NCI-H2081 treated with DMSO at 0.1 percent for 48 hours (cell line): ENCODE measurements at regions not wholly inside any gene's neighbourhood (a gene's known extent, or its start where the extent isn't known, plus 50 kb on each side); places are given as distances from the start of the nearest gene placed in this dataset.

Experiments
- DNase-seq: peaks from one replicate; lab custom pipeline; 2025; lab: John Stamatoyannopoulos, UW

- no peak for DNase-seq
These were observed 555.1 kb upstream of the FRG1 start for GRCh38 chr4:189385579-189385978.

GRCh38 chr4:189396435-189396834, 544.2 kb upstream of the FRG1 start:
- DNase-seq: no peak

GRCh38 chr4:189404271-189404670, 536.4 kb upstream of the FRG1 start:
- no peak for DNase-seq

GRCh38 chr4:189409158-189409557, 531.5 kb upstream of the FRG1 start:
- no peak for DNase-seq

GRCh38 chr4:189414021-189414420, 526.7 kb upstream of the FRG1 start:
- DNase-seq: no peak

GRCh38 chr4:189420572-189420971, 520.1 kb upstream of the FRG1 start:
- no peak for DNase-seq

- DNase-seq: no peak
These were observed 504.5 kb upstream of the FRG1 start for GRCh38 chr4:189436207-189436606.

GRCh38 chr4:189440716-189441115, 500.0 kb upstream of the FRG1 start:
- no peak for DNase-seq

- DNase-seq: no peak
These were observed 497.3 kb upstream of the FRG1 start for GRCh38 chr4:189443341-189443740.

GRCh38 chr4:189445613-189446012, 495.1 kb upstream of the FRG1 start:
- no peak for DNase-seq

- no peak for DNase-seq
These were observed 476.9 kb upstream of the FRG1 start for GRCh38 chr4:189463734-189464133.

GRCh38 chr4:189494407-189494806, 446.3 kb upstream of the FRG1 start:
- no peak for DNase-seq

GRCh38 chr4:189497516-189497915, 443.2 kb upstream of the FRG1 start:
- no peak for DNase-seq

GRCh38 chr4:189497996-189498395, 442.7 kb upstream of the FRG1 start:
- DNase-seq: no peak

- DNase-seq: no peak
These were observed 442.2 kb upstream of the FRG1 start for GRCh38 chr4:189498457-189498856.

- DNase-seq: no peak
These were observed 441.0 kb upstream of the FRG1 start for GRCh38 chr4:189499696-189500095.

- no peak for DNase-seq
These were observed 439.7 kb upstream of the FRG1 start for GRCh38 chr4:189500970-189501369.

GRCh38 chr4:189502841-189503435, 437.7 kb upstream of the FRG1 start:
- DNase-seq: no peak

GRCh38 chr4:189504220-189504619, 436.5 kb upstream of the FRG1 start:
- no peak for DNase-seq

- DNase-seq: no peak
These were observed 435.3 kb upstream of the FRG1 start for GRCh38 chr4:189505380-189505779.

GRCh38 chr4:189506080-189506479, 434.6 kb upstream of the FRG1 start:
- DNase-seq: no peak

- no peak for DNase-seq
These were observed 433.6 kb upstream of the FRG1 start for GRCh38 chr4:189507060-189507459.

- DNase-seq: no peak
These were observed 430.1 kb upstream of the FRG1 start for GRCh38 chr4:189510601-189511000.

- DNase-seq: no peak
These were observed 429.1 kb upstream of the FRG1 start for GRCh38 chr4:189511581-189511980.

GRCh38 chr4:189513421-189513820, 427.3 kb upstream of the FRG1 start:
- DNase-seq: no peak
